NCI-H1417 treated with DMSO at 0.1 percent for 48 hours (cell line): ENCODE measurements at regions not wholly inside any gene's neighbourhood (a gene's known extent, or its start where the extent isn't known, plus 50 kb on each side); places are given as distances from the start of the nearest gene placed in this dataset.
A peak's percentile ranks its signal among the peaks of the same experiment; 100 is the strongest.

Source experiments
- DNase-seq: peaks from one replicate; lab custom pipeline; 2025; lab: John Stamatoyannopoulos, UW

- DNase-seq: no peak
These were observed 180.4 kb downstream of the KATNAL1 start for GRCh38 chr13:30126903-30127428.

GRCh38 chr13:30125422-30126073 is 181.8 kb downstream of the KATNAL1 start:
- no peak for DNase-seq

- no peak for DNase-seq
These were observed 183.1 kb downstream of the KATNAL1 start for GRCh38 chr13:30124131-30124768.

GRCh38 chr13:30123575-30123974 is 183.8 kb downstream of the KATNAL1 start:
- DNase-seq: no peak

- DNase-seq: no peak
These were observed 185.7 kb downstream of the KATNAL1 start for GRCh38 chr13:30121666-30122065.

- no peak for DNase-seq
These were observed 186.1 kb downstream of the KATNAL1 start for GRCh38 chr13:30121244-30121643.

- DNase-seq: no peak
These were observed 187.1 kb downstream of the KATNAL1 start for GRCh38 chr13:30120133-30120822.

GRCh38 chr13:30119476-30119875 is 187.9 kb downstream of the KATNAL1 start:
- no peak for DNase-seq

GRCh38 chr13:30116379-30116778 is 191.0 kb downstream of the KATNAL1 start:
- DNase-seq: no peak

GRCh38 chr13:30115257-30115600 is 192.1 kb downstream of the KATNAL1 start:
- DNase-seq: no peak

GRCh38 chr13:30114571-30115256 is 192.6 kb downstream of the KATNAL1 start:
- no peak for DNase-seq

- DNase-seq: no peak
These were observed 193.3 kb downstream of the KATNAL1 start for GRCh38 chr13:30113983-30114570.

GRCh38 chr13:30113551-30113950 is 193.8 kb downstream of the KATNAL1 start:
- no peak for DNase-seq

- DNase-seq: no peak
These were observed 194.5 kb downstream of the KATNAL1 start for GRCh38 chr13:30112602-30113435.

GRCh38 chr13:30111810-30112209 is 195.5 kb downstream of the KATNAL1 start:
- DNase-seq: no peak

GRCh38 chr13:30110301-30111070 is 196.9 kb downstream of the KATNAL1 start:
- no peak for DNase-seq

- DNase-seq: no peak
These were observed 197.7 kb downstream of the KATNAL1 start for GRCh38 chr13:30109471-30110135.

- DNase-seq: peak; percentile 75
These were observed 198.5 kb downstream of the KATNAL1 start for GRCh38 chr13:30108913-30109237.

GRCh38 chr13:30108216-30108912 is 199.0 kb downstream of the KATNAL1 start:
- DNase-seq: no peak
